ENCODE measurements at regions not wholly inside any gene's neighbourhood (a gene's known extent, or its start where the extent isn't known, plus 50 kb on each side); places are given as distances from the start of the nearest gene placed in this dataset.

DNA sequence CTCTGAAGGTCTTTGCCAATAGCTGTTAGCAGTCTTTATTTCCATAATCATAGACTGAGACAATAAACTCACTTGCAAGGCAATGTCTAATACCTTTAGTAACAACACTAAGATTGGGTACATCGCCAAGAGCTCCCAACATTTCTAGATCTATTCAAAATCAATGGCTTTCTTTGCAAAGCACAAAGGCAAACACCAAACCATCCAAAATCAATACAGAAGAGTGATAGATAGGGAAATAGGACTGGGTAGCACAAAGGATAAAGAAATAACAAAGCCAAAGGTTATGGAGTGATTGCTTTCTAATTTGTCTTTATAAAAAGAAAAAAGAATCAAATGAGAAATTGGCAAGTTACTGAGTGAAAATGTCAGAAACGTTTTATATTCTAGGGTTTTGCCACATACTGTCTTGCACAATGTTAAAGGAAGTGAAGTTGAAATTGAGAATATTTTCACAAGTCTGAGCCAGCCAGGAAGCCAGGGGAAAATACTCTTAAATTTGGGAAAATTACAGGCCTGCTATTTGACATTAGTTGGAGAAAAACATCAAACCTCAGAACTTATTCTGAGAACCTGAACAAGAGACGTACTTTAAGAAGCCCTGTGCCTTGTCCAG lies 53.3 kb upstream of the LHFPL2 start:
- DNase-seq (ENCODE audit: low spot score) (no peak), ATAC-seq (no peak)
- ChIA-PET CTCF (interaction anchor here (0.6 kb wide), 1 partner anchor 20 kb away, joined by 3 read pairs; no protein-coding TSS in a partner anchor), POLR2A (no interaction called here)
- peaks cover 1% of the 10 kb centered on the region; the same call in 1 of the 2 replicates for H3K9me3 Mint-ChIP-seq
- peaks cover 5% of the 10 kb centered on the region; the same call in 1 of the 2 replicates for H3K4me1 Mint-ChIP-seq
- H3K36me3 Mint-ChIP-seq: no peaks in the 10 kb centered on the region
- no peak overlapping the region for H3K27ac Mint-ChIP-seq
- no peak overlapping the region for H3K4me3 Mint-ChIP-seq
- H3K27me3 Mint-ChIP-seq (ENCODE audit: low read depth): no peaks in the 10 kb centered on the region; the same call in 1 of the 2 replicates
- TF ChIP-seq JUN (CRISPR knock-in tag; IDR thresholded peaks at IDR 0.05): no peak
- TF ChIP-seq, protein P1, sequence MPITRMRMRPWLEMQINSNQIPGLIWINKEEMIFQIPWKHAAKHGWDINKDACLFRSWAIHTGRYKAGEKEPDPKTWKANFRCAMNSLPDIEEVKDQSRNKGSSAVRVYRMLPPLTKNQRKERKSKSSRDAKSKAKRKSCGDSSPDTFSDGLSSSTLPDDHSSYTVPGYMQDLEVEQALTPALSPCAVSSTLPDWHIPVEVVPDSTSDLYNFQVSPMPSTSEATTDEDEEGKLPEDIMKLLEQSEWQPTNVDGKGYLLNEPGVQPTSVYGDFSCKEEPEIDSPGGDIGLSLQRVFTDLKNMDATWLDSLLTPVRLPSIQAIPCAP (CRISPR knock-in tag; IDR thresholded peaks at IDR 0.05): no peak
- no peak for TF ChIP-seq KAT7 (CRISPR knock-in tag; IDR thresholded peaks at IDR 0.05; ENCODE audit: borderline replicate concordance)
- TF ChIP-seq ZNF219 (CRISPR knock-in tag; IDR thresholded peaks at IDR 0.05; ENCODE audit: borderline replicate concordance): no peak
- TF ChIP-seq, protein P2, sequence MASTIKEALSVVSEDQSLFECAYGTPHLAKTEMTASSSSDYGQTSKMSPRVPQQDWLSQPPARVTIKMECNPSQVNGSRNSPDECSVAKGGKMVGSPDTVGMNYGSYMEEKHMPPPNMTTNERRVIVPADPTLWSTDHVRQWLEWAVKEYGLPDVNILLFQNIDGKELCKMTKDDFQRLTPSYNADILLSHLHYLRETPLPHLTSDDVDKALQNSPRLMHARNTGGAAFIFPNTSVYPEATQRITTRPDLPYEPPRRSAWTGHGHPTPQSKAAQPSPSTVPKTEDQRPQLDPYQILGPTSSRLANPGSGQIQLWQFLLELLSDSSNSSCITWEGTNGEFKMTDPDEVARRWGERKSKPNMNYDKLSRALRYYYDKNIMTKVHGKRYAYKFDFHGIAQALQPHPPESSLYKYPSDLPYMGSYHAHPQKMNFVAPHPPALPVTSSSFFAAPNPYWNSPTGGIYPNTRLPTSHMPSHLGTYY (CRISPR knock-in tag; IDR thresholded peaks at IDR 0.05): no peak
- TF ChIP-seq SP1 (CRISPR knock-in tag; conservative IDR thresholded peaks at IDR 0.05): no peak
- TF ChIP-seq, protein P3, sequence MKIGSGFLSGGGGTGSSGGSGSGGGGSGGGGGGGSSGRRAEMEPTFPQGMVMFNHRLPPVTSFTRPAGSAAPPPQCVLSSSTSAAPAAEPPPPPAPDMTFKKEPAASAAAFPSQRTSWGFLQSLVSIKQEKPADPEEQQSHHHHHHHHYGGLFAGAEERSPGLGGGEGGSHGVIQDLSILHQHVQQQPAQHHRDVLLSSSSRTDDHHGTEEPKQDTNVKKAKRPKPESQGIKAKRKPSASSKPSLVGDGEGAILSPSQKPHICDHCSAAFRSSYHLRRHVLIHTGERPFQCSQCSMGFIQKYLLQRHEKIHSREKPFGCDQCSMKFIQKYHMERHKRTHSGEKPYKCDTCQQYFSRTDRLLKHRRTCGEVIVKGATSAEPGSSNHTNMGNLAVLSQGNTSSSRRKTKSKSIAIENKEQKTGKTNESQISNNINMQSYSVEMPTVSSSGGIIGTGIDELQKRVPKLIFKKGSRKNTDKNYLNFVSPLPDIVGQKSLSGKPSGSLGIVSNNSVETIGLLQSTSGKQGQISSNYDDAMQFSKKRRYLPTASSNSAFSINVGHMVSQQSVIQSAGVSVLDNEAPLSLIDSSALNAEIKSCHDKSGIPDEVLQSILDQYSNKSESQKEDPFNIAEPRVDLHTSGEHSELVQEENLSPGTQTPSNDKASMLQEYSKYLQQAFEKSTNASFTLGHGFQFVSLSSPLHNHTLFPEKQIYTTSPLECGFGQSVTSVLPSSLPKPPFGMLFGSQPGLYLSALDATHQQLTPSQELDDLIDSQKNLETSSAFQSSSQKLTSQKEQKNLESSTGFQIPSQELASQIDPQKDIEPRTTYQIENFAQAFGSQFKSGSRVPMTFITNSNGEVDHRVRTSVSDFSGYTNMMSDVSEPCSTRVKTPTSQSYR (CRISPR knock-in tag; IDR thresholded peaks at IDR 0.05): no peak
- no peak for TF ChIP-seq NFE2L1 (CRISPR knock-in tag; IDR thresholded peaks at IDR 0.05)
- TF ChIP-seq, protein P4, sequence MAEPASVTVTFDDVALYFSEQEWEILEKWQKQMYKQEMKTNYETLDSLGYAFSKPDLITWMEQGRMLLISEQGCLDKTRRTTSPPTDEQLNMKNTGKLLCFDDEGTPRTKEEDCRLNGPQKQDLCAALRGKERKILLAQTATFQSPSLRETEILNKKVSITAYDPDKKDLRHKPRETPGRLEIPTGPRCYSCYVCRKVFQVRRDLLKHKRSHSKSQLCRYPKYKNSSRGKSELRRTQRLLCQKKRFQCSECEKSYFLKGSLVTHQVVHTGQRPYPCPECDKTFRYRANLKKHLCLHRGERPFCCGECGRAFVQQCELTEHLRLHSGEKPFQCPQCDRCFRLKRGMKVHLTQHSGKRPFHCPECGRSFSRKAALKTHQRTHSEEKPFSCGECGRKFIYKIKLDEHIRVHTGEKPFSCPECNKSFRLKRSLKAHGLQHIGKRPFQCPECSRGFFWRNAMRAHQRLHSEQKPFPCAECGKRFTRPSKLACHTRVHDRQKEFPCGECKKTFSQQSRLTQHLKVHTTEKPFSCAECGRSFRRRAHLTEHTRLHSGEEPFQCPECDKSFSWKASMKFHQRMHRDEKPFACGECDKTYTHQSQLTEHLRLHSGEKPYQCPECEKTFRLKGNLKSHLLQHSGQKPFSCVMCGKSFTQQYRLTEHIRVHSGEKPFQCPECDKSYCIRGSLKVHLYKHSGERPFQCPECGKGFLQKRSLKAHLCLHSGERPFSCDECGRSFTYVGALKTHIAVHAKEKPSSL (CRISPR knock-in tag; conservative IDR thresholded peaks at IDR 0.05): no peak
- TF ChIP-seq TCF7 (CRISPR knock-in tag; IDR thresholded peaks at IDR 0.05; ENCODE audit: low read depth): no peak
- TF ChIP-seq GABPB1 (CRISPR knock-in tag; IDR thresholded peaks at IDR 0.05): no peak
- no peak for TF ChIP-seq OVOL2 (CRISPR knock-in tag; IDR thresholded peaks at IDR 0.05; ENCODE audit: borderline replicate concordance)
- TF ChIP-seq, protein P5, sequence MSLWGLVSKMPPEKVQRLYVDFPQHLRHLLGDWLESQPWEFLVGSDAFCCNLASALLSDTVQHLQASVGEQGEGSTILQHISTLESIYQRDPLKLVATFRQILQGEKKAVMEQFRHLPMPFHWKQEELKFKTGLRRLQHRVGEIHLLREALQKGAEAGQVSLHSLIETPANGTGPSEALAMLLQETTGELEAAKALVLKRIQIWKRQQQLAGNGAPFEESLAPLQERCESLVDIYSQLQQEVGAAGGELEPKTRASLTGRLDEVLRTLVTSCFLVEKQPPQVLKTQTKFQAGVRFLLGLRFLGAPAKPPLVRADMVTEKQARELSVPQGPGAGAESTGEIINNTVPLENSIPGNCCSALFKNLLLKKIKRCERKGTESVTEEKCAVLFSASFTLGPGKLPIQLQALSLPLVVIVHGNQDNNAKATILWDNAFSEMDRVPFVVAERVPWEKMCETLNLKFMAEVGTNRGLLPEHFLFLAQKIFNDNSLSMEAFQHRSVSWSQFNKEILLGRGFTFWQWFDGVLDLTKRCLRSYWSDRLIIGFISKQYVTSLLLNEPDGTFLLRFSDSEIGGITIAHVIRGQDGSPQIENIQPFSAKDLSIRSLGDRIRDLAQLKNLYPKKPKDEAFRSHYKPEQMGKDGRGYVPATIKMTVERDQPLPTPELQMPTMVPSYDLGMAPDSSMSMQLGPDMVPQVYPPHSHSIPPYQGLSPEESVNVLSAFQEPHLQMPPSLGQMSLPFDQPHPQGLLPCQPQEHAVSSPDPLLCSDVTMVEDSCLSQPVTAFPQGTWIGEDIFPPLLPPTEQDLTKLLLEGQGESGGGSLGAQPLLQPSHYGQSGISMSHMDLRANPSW (CRISPR knock-in tag; conservative IDR thresholded peaks at IDR 0.05; ENCODE audit: low read depth): no peak

DNA sequence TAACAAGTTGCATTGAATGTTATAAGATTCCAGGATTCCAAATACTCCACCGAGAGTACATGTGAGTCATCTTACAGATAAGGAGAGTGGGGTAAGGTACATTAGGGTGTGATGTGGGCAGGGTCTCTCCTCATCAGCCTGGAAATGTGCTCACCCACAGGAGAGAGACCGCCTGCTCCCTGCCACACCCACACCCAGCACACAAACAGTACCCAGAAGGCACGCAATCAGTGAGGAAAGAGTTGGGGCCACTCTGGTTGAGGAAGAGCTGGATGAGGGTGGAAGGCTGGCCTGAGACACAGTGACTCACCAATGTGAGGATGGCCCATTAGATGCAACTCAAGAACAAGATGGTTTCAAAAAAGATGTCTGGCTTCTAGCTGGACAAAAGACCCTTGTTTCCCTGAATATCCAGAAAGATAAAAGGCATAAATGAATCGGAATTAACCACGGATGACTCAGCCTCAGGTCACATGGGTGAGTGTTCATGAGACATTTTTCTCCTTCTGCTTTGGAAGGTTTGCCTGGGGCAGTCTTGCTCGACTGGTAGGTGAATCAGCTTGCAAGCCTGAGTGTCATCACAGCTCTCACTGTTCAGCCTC lies 51.1 kb upstream of the LHFPL2 start:
- POLR2A ChIA-PET: no interaction called here
- Mint-ChIP-seq H3K27me3 (ENCODE audit: low read depth) (no peaks in the 10 kb centered on the region; the same call in 1 of the 2 replicates), H3K4me3 (no peak overlapping the region), H3K27ac (no peak overlapping the region), H3K4me1 (no peaks in the 10 kb centered on the region), H3K36me3 (peaks cover 10% of the 10 kb centered on the region), H3K9me3 (peaks cover 16% of the 10 kb centered on the region)
- ATAC-seq (no peak), DNase-seq (ENCODE audit: low spot score) (no peak)
- CTCF ChIA-PET: interaction anchor here (0.7 kb wide), 1 partner anchor 29 kb away, joined by 3 read pairs; no protein-coding TSS in a partner anchor
- no peak for TF ChIP-seq JUN (CRISPR knock-in tag; IDR thresholded peaks at IDR 0.05)
- TF ChIP-seq, protein P6, sequence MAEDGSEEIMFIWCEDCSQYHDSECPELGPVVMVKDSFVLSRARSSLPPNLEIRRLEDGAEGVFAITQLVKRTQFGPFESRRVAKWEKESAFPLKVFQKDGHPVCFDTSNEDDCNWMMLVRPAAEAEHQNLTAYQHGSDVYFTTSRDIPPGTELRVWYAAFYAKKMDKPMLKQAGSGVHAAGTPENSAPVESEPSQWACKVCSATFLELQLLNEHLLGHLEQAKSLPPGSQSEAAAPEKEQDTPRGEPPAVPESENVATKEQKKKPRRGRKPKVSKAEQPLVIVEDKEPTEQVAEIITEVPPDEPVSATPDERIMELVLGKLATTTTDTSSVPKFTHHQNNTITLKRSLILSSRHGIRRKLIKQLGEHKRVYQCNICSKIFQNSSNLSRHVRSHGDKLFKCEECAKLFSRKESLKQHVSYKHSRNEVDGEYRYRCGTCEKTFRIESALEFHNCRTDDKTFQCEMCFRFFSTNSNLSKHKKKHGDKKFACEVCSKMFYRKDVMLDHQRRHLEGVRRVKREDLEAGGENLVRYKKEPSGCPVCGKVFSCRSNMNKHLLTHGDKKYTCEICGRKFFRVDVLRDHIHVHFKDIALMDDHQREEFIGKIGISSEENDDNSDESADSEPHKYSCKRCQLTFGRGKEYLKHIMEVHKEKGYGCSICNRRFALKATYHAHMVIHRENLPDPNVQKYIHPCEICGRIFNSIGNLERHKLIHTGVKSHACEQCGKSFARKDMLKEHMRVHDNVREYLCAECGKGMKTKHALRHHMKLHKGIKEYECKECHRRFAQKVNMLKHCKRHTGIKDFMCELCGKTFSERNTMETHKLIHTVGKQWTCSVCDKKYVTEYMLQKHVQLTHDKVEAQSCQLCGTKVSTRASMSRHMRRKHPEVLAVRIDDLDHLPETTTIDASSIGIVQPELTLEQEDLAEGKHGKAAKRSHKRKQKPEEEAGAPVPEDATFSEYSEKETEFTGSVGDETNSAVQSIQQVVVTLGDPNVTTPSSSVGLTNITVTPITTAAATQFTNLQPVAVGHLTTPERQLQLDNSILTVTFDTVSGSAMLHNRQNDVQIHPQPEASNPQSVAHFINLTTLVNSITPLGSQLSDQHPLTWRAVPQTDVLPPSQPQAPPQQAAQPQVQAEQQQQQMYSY (CRISPR knock-in tag; IDR thresholded peaks at IDR 0.05): no peak
- no peak for TF ChIP-seq CREB1 (CRISPR knock-in tag; IDR thresholded peaks at IDR 0.05)
- TF ChIP-seq ZNF416 (CRISPR knock-in tag; IDR thresholded peaks at IDR 0.05): no peak

Data from WTC11 (cell line).